ENCODE measurements at regions not wholly inside any gene's neighbourhood (a gene's known extent, or its start where the extent isn't known, plus 50 kb on each side); places are given as distances from the start of the nearest gene placed in this dataset.

DNA sequence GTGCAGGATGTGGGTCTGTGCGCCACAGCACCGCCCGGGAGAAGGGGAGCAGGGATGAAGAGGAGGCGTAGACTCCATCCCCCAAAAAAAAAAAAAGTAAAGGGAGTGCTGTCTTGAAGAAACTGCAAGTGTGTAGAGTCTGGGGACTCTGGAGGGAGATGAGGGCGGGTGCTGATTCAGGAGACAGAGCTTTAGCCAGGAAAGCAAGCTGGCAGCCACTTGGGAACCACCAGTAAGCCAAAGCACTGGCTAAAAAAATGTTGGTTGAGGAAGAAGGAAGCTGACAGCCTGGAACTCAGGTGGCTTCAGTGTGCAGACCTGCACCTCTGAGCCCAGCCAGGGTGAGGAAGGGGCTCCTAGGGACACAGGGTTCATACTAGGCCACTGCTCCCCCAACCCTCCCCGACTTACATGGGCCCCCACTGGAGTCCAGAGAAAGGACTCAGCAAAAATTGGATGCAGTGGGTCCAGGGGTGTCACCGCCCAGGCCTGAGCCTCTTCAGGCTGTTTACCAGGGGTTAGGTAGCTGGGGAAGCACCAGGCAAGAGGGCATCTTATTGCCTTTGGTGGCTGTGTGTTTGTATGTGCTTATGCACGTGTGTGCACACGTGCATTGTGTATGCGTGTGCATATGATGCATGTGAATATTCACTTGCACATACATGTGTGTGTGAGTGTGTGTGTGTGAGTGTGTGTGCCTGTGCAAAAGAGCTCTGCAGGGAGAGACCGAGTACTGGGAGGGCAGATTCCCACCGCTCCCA is 153.5 kb upstream of the MLN start:
- DNase-seq (ENCODE audit: low spot score), result no peak
- intact Hi-C loops (cut with micrococcal nuclease; ENCODE audit: unreplicated experiment), result loop anchor here (10.0 kb wide), 1 partner anchor 197 kb away; no protein-coding TSS in a partner anchor
- Histone ChIP-seq H3K27ac (ENCODE audit: low read depth, low read length, poor library complexity, severe bottlenecking) (no peak overlapping the region), H3K9me3 (ENCODE audit: low read length) (no peaks in the 10 kb centered on the region), H3K4me3 (ENCODE audit: low read depth, low read length, poor library complexity, severe bottlenecking) (no peak overlapping the region), H4K20me1 (ENCODE audit: insufficient read depth, low read length) (no peaks in the 10 kb centered on the region), H3K9me2 (ENCODE audit: insufficient read depth, low read length) (no peaks in the 10 kb centered on the region), H3K4me1 (ENCODE audit: insufficient read depth, low read length, poor library complexity, severe bottlenecking) (no peaks in the 10 kb centered on the region), H3K4me2 (ENCODE audit: low read length) (no peak overlapping the region), H2AFZ (ENCODE audit: low read length) (no peak overlapping the region), H3K79me2 (ENCODE audit: insufficient read depth, low read depth, low read length) (no peaks in the 10 kb centered on the region), H3K36me3 (ENCODE audit: insufficient read depth, low read length) (no peaks in the 10 kb centered on the region)
- BruUV-seq (replicated peaks), result no TSS peak
- POLR2A ChIA-PET, result no interaction called here
- TF ChIP-seq EZH2phosphoT487 (IDR thresholded peaks at IDR 0.05; ENCODE audit: borderline replicate concordance, low read depth, low read length), result no peak
- TF ChIP-seq, protein P1, sequence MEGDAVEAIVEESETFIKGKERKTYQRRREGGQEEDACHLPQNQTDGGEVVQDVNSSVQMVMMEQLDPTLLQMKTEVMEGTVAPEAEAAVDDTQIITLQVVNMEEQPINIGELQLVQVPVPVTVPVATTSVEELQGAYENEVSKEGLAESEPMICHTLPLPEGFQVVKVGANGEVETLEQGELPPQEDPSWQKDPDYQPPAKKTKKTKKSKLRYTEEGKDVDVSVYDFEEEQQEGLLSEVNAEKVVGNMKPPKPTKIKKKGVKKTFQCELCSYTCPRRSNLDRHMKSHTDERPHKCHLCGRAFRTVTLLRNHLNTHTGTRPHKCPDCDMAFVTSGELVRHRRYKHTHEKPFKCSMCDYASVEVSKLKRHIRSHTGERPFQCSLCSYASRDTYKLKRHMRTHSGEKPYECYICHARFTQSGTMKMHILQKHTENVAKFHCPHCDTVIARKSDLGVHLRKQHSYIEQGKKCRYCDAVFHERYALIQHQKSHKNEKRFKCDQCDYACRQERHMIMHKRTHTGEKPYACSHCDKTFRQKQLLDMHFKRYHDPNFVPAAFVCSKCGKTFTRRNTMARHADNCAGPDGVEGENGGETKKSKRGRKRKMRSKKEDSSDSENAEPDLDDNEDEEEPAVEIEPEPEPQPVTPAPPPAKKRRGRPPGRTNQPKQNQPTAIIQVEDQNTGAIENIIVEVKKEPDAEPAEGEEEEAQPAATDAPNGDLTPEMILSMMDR (conservative IDR thresholded peaks at IDR 0.05; ENCODE audit: low read length), result no peak
- CTCF ChIA-PET (ENCODE audit: unreplicated experiment), result interaction anchor here (0.6 kb wide), 1 partner anchor 14 kb away, joined by 3 read pairs; no protein-coding TSS in a partner anchor

DNA sequence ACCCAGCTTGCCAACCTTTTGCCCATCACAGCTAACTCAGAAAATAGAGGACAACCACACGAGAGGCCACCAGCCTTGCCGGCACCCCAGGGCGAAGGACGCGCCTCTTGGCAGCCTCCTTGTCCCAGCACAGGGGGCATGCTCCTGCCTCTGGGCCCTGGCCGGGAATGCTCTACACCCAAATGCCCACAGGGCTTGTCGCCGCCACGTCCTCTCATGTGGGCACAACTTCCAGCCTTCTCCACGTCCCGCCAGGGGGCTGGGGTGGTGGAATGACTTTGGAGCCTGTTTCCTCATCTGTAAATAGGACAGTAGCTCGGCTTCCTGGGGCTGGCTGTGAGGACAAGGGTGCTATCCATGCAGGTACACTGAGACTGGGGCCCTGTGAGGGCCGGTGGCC is 152.4 kb upstream of the MLN start:
- H3K4me3 ChIP-seq (ENCODE audit: low read depth, low read length, poor library complexity, severe bottlenecking), result no peak overlapping the region
- H3K4me1 ChIP-seq (ENCODE audit: insufficient read depth, low read length, poor library complexity, severe bottlenecking), result no peaks in the 10 kb centered on the region
- no peak for DNase-seq (ENCODE audit: low spot score)
- H3K9me2 ChIP-seq (ENCODE audit: insufficient read depth, low read length), result no peaks in the 10 kb centered on the region
- no peak overlapping the region for H2AFZ ChIP-seq (ENCODE audit: low read length)
- no peak overlapping the region for H3K4me2 ChIP-seq (ENCODE audit: low read length)
- no peak overlapping the region for H3K27ac ChIP-seq (ENCODE audit: low read depth, low read length, poor library complexity, severe bottlenecking)
- ChIA-PET POLR2A (interaction anchor here (0.7 kb wide), 1 partner anchor 26 kb away, joined by 3 read pairs; no protein-coding TSS in a partner anchor), CTCF (ENCODE audit: unreplicated experiment) (no interaction called here)
- BruUV-seq (replicated peaks), result no TSS peak
- H3K9me3 ChIP-seq (ENCODE audit: low read length), result no peaks in the 10 kb centered on the region
- TF ChIP-seq, protein P1 (conservative IDR thresholded peaks at IDR 0.05; ENCODE audit: low read length), result no peak
- no peaks in the 10 kb centered on the region for H3K36me3 ChIP-seq (ENCODE audit: insufficient read depth, low read length)
- intact Hi-C loops (cut with micrococcal nuclease; ENCODE audit: unreplicated experiment), result loop anchor here (10.0 kb wide), 1 partner anchor 199 kb away; no protein-coding TSS in a partner anchor
- no peaks in the 10 kb centered on the region for H3K79me2 ChIP-seq (ENCODE audit: insufficient read depth, low read depth, low read length)
- no peaks in the 10 kb centered on the region for H4K20me1 ChIP-seq (ENCODE audit: insufficient read depth, low read length)

- H3K9me3 ChIP-seq (ENCODE audit: low read length), result no peaks in the 10 kb centered on the region
- no TSS peak for BruUV-seq (replicated peaks)
- DNase-seq (ENCODE audit: low spot score), result no peak
- H3K9me2 ChIP-seq (ENCODE audit: insufficient read depth, low read length), result no peaks in the 10 kb centered on the region
- H3K4me2 ChIP-seq (ENCODE audit: low read length), result no peak overlapping the region
- H3K36me3 ChIP-seq (ENCODE audit: insufficient read depth, low read length), result no peaks in the 10 kb centered on the region
- no peak overlapping the region for H2AFZ ChIP-seq (ENCODE audit: low read length)
- no peaks in the 10 kb centered on the region for H3K4me1 ChIP-seq (ENCODE audit: insufficient read depth, low read length, poor library complexity, severe bottlenecking)
- ChIA-PET POLR2A (interaction anchor here (0.7 kb wide), 1 partner anchor 27 kb away, joined by 3 read pairs; no protein-coding TSS in a partner anchor), CTCF (ENCODE audit: unreplicated experiment) (no interaction called here)
- no peak for TF ChIP-seq EZH2phosphoT487 (IDR thresholded peaks at IDR 0.05; ENCODE audit: borderline replicate concordance, low read depth, low read length)
- TF ChIP-seq, protein P1 (conservative IDR thresholded peaks at IDR 0.05; ENCODE audit: low read length), result no peak
- H4K20me1 ChIP-seq (ENCODE audit: insufficient read depth, low read length), result no peaks in the 10 kb centered on the region
- intact Hi-C loops (cut with micrococcal nuclease; ENCODE audit: unreplicated experiment), result loop anchor here (10.0 kb wide), 1 partner anchor 199 kb away; no protein-coding TSS in a partner anchor
- H3K4me3 ChIP-seq (ENCODE audit: low read depth, low read length, poor library complexity, severe bottlenecking), result no peak overlapping the region
- no peaks in the 10 kb centered on the region for H3K79me2 ChIP-seq (ENCODE audit: insufficient read depth, low read depth, low read length)
- H3K27ac ChIP-seq (ENCODE audit: low read depth, low read length, poor library complexity, severe bottlenecking), result no peak overlapping the region
These were observed 151.8 kb upstream of the MLN start for GRCh38 chr6:33955566-33955965.
